ENCODE measurements at regions not wholly inside any gene's neighbourhood (a gene's known extent, or its start where the extent isn't known, plus 50 kb on each side); places are given as distances from the start of the nearest gene placed in this dataset.

GRCh38 chr3:171972871-171973348 lies 66.5 kb upstream of the FNDC3B start:
- no peak for TF ChIP-seq CTCF (IDR thresholded peaks at IDR 0.05)
- H3K27me3 ChIP-seq: no peaks in the 10 kb centered on the region
- peak; percentile 65 to 77 for DNase-seq
- no peak overlapping the region for H3K27ac ChIP-seq
- intact Hi-C loops (cut with DNase I; ENCODE audit: low total_unique reads): no loop called here
- no peak overlapping the region for H3K4me3 ChIP-seq
- peaks cover 0 to 14% (median under 1%) of the 10 kb centered on the region in 4 donors for H3K4me1 ChIP-seq
- no peaks in the 10 kb centered on the region for H3K9me3 ChIP-seq
- no peaks in the 10 kb centered on the region for H3K36me3 ChIP-seq

GRCh38 chr3:171974986-171975837 lies 64.2 kb upstream of the FNDC3B start:
- Histone ChIP-seq H3K36me3 (no peaks in the 10 kb centered on the region), H3K4me1 (peaks cover 0 to 8% (median 0%) of the 10 kb centered on the region in 4 donors), H3K9me3 (no peaks in the 10 kb centered on the region), H3K27me3 (no peaks in the 10 kb centered on the region), H3K27ac (peak overlapping the region in 1 of 2 donors; percentile 47), H3K4me3 (no peak overlapping the region)
- no peak for TF ChIP-seq CTCF (IDR thresholded peaks at IDR 0.05)
- peak in 1 of 2 donors; percentile 26 for DNase-seq
- intact Hi-C loops (cut with DNase I; ENCODE audit: low total_unique reads): no loop called here

GRCh38 chr3:171976526-171976925 lies 62.9 kb upstream of the FNDC3B start:
- Histone ChIP-seq H3K36me3 (no peaks in the 10 kb centered on the region), H3K4me3 (no peak overlapping the region), H3K4me1 (peaks cover 0 to 8% (median 0%) of the 10 kb centered on the region in 4 donors), H3K9me3 (no peaks in the 10 kb centered on the region), H3K27ac (peak overlapping the region in 1 of 2 donors; percentile 47), H3K27me3 (no peaks in the 10 kb centered on the region)
- TF ChIP-seq CTCF (IDR thresholded peaks at IDR 0.05): no peak
- no peak for DNase-seq
- intact Hi-C loops (cut with DNase I; ENCODE audit: low total_unique reads): no loop called here

GRCh38 chr3:171977441-171977840 lies 61.9 kb upstream of the FNDC3B start:
- no peak for DNase-seq
- no peak for TF ChIP-seq CTCF (IDR thresholded peaks at IDR 0.05)
- Histone ChIP-seq H3K4me3 (no peak overlapping the region), H3K36me3 (no peaks in the 10 kb centered on the region), H3K4me1 (peaks cover 0 to 8% (median 0%) of the 10 kb centered on the region in 4 donors), H3K9me3 (no peaks in the 10 kb centered on the region), H3K27me3 (no peaks in the 10 kb centered on the region), H3K27ac (no peak overlapping the region)
- intact Hi-C loops (cut with DNase I; ENCODE audit: low total_unique reads): no loop called here

- peaks cover 0 to 8% (median 0%) of the 10 kb centered on the region in 4 donors for H3K4me1 ChIP-seq
- no peak overlapping the region for H3K27ac ChIP-seq
- no peak overlapping the region for H3K4me3 ChIP-seq
- no peak for DNase-seq
- no peak for TF ChIP-seq CTCF (IDR thresholded peaks at IDR 0.05)
- no peaks in the 10 kb centered on the region for H3K27me3 ChIP-seq
- H3K36me3 ChIP-seq: no peaks in the 10 kb centered on the region
- no peaks in the 10 kb centered on the region for H3K9me3 ChIP-seq
- intact Hi-C loops (cut with DNase I; ENCODE audit: low total_unique reads): no loop called here
Observed at GRCh38 chr3:171977860-171978259, 61.5 kb upstream of the FNDC3B start.

All from tibial artery (tissue), 4 donors.